Amniotic stem cell (primary cell): ENCODE measurements at regions not wholly inside any gene's neighbourhood (a gene's known extent, or its start where the extent isn't known, plus 50 kb on each side); places are given as distances from the start of the nearest gene placed in this dataset.

Experiments used
- DNase-seq: peaks from one replicate; lab custom pipeline; 2025; lab: John Stamatoyannopoulos, UW

- DNase-seq: no peak
These were observed 185.8 kb upstream of the BCL6 start for GRCh38 chr3:187931101-187931500.

- DNase-seq: no peak
These were observed 186.6 kb upstream of the BCL6 start for GRCh38 chr3:187931770-187932278.

GRCh38 chr3:187932530-187932929 lies 187.3 kb upstream of the BCL6 start:
- no peak for DNase-seq

GRCh38 chr3:187935623-187936156 lies 190.4 kb upstream of the BCL6 start:
- DNase-seq: no peak

- no peak for DNase-seq
These were observed 191.4 kb upstream of the BCL6 start for GRCh38 chr3:187936676-187937075.

GRCh38 chr3:187939891-187940290 lies 194.6 kb upstream of the BCL6 start:
- no peak for DNase-seq

- no peak for DNase-seq
These were observed 196.0 kb upstream of the BCL6 start for GRCh38 chr3:187941135-187941847.

GRCh38 chr3:187941848-187942194 lies 196.6 kb upstream of the BCL6 start:
- DNase-seq: no peak

- DNase-seq: no peak
These were observed 197.5 kb upstream of the BCL6 start for GRCh38 chr3:187942658-187943241.

- no peak for DNase-seq
These were observed 198.6 kb upstream of the BCL6 start for GRCh38 chr3:187943677-187944389.

GRCh38 chr3:187944390-187945179 lies 199.3 kb upstream of the BCL6 start:
- no peak for DNase-seq

- no peak for DNase-seq
These were observed 200.1 kb upstream of the BCL6 start for GRCh38 chr3:187945374-187945773.

- no peak for DNase-seq
These were observed 201.0 kb upstream of the BCL6 start for GRCh38 chr3:187946163-187946691.

GRCh38 chr3:187946981-187947380 lies 201.7 kb upstream of the BCL6 start:
- DNase-seq: no peak

GRCh38 chr3:187947927-187948682 lies 202.8 kb upstream of the BCL6 start:
- no peak for DNase-seq

GRCh38 chr3:187949093-187949820 lies 204.0 kb upstream of the BCL6 start:
- no peak for DNase-seq

GRCh38 chr3:187950671-187951070 lies 203.3 kb upstream of the LPP start:
- no peak for DNase-seq

GRCh38 chr3:187951452-187952190 lies 202.3 kb upstream of the LPP start:
- DNase-seq: no peak

- DNase-seq: no peak
These were observed 201.1 kb upstream of the LPP start for GRCh38 chr3:187952849-187953248.

- no peak for DNase-seq
These were observed 199.5 kb upstream of the LPP start for GRCh38 chr3:187954516-187954872.
